Limb (tissue), 2 donors: ENCODE measurements at regions not wholly inside any gene's neighbourhood (a gene's known extent, or its start where the extent isn't known, plus 50 kb on each side); places are given as distances from the start of the nearest gene placed in this dataset.

Experiments used
- DNase-seq, 2 donors: peaks; one replicate each; pipeline ENCODE4 v3.0.0-alpha.2; 2016; ENCODE audit errors: extremely low spot score in 2 of 2

- no peak for DNase-seq
Observed at GRCh38 chr5:133775584-133776304, 163.4 kb upstream of the FSTL4 start.

DNA sequence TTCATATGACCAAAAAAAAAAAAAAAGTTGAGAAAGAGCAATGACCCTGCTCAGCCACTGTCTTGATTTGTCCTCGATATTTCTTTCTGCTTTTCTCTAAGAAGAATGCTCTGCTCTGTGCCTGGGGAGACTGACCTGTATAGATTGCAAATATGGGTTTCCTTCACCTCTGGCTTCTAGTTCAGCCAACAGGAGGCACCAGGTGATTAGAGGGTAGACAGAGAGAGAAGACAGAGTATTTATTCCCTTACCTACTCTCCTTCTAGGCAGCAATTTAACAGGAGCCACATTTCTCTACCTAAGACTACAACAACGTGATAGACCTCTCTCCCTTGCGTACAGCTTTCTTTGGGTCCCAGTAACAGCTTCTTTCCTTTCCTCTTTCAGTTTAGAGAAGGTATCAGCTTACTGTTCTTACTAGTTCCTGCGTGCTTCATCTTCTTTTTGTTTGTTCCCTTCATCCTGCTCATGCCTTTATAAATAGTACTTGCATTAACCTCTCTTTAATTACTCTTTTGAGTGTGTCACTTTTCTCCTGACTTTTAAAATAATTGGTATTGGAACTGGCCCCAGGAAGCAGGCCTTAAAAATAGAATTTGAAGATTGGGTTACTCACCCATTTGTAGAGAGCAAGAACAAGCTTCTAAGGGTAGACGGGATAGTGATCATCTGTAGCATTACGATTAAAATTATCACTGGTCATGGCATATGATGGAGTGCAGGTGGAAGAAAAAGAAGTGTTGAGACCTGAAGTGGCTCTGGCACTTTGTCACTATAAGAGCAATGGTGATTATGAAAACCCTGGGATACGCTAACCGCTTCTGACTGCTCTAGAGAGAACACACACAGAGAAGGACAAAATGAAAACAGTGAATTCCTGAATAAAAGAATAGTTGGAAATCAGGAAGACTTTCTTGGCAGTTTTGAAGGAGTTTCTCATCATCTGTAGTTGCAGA lies 161.2 kb upstream of the FSTL4 start:
- no peak for DNase-seq

DNA sequence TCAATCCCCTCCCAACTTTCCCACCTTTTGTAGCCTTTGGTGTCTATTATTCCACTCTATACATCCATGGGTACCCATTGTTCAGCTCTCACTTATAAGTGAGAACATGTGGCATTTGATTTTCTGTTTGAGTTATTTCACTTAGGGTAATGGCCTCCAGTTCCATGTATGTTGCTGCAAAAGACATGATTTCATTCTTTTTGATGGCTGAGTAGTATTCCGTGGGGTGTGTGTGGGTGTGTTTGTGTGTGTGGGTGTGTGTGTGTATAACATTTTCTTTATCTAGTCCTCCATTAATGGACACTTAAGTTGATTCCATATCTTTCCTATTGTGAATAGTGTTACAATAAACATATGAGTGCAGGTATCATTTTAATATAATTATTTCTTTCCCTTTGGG lies 157.5 kb upstream of the FSTL4 start:
- DNase-seq = no peak

GRCh38 chr5:133763744-133764143 lies 151.4 kb upstream of the FSTL4 start:
- DNase-seq = no peak

DNA sequence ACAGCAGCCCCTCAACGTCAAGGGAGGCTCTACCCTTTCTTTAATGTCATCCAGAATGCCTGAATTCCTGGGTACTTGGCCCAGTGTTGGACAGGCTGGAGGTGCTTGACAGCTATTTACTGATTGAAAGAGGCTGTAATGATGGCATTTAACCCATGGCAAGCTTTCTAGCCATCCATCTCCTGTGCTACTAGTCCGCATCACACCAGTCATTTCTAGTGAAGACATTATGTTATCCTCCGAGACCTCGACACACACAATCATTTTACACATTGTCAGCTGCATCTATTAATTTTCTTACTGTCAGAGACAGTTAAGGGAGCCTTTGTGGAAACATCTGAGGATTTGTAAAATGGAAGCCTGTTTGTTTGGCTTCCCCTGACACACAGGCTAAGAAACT lies 149.3 kb upstream of the FSTL4 start:
- DNase-seq = no peak

GRCh38 chr5:133760532-133760931 lies 148.2 kb upstream of the FSTL4 start:
- no peak for DNase-seq

- no peak for DNase-seq
Observed at GRCh38 chr5:133758641-133759040, 146.3 kb upstream of the FSTL4 start.

GRCh38 chr5:133757396-133757945 lies 145.1 kb upstream of the FSTL4 start:
- DNase-seq = no peak

DNA sequence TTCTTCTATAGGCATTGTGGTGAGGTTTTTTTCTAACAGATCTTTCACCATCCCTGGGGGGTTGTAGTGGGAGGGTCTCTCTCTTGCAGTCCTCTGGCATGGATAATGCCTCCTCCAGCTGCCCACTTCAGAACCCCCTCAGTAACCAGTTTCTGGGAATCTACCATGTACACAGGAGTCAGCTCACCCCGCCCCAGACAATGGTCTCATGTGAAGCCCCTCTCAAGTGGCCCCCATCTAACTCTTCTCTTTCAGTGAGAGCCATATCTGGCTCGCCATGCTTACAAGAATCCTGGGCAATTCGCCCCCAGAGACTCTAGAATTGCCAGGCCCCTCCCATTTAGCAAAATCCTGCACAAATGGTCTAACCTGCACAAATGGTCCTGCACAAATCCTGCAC lies 144.4 kb upstream of the FSTL4 start:
- DNase-seq = no peak

- DNase-seq = no peak
Observed at GRCh38 chr5:133756036-133756435, 143.7 kb upstream of the FSTL4 start.

GRCh38 chr5:133754575-133755169 lies 142.3 kb upstream of the FSTL4 start:
- no peak for DNase-seq

- no peak for DNase-seq
Observed at GRCh38 chr5:133753856-133754255, 141.5 kb upstream of the FSTL4 start.

- no peak for DNase-seq
Observed at GRCh38 chr5:133751846-133752245, 139.5 kb upstream of the FSTL4 start.

DNA sequence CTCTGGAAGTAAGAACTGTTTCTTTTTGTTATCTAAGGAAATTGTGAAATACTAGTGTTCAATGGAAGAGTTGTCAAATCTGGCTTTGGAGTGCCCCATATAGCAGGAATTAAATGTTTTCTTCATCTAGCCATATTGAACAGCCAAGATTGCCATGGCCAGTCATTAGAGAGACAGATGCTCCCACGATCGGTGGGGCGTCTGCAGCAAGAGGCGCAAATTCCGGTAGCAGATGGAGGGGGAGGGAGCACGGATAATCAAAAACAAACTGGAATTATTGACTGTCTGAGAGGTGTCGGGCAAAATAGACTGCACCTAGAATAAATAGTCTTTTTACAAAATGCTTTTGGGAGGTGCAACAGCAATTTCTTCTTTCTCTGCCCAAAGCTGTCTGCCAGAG lies 139.1 kb upstream of the FSTL4 start:
- DNase-seq = no peak

GRCh38 chr5:133750856-133751255 lies 138.5 kb upstream of the FSTL4 start:
- no peak for DNase-seq

DNA sequence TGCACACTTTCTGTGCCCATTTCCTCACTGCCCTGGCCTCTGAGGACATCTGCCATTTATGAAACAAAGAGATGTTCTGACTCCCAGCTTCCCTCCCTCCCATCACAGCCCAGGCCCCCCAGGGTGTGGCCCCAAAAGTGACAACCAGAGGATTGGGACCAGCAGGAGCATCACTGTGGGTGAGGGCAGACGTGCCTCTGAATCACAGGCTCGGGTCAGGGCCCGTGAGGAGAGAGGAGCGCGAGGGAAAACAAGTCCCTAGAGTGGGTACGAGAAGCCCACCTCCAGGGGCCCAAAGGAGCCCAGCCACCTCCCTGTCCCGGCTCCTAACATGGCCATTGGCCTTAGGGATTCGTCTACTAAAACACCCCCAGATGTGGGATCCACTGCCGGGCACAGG lies 138.0 kb upstream of the FSTL4 start:
- DNase-seq = no peak

DNA sequence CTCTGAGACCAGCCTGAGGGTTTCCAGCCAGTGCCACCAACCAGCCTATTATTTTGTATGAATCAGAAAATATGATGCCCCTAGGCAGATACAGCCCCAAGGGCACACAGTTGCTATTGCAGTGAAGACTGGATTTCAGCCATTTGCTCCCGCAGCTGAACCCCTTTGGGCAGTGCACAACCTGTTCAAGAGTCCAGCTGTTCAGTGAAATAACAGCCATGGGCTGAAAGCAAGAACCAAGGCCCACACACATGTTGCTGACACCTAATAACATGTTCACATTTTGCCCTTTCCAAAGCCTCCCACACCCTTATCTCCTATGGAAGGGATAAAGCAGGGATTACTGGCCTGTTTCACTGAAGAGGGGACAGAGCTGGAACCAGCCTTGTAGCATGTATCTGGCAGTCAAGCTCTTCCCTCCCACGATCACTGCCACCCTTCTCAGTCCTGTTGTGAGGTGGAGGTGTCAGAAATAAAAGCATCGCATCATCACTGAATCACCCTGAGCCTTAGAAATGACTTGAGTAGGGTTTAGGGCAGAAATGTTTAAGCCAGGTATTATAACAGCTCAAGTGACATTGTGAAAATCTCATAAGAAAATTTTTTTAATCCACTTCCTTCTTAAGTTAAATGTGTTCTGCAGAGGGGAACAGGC lies 137.1 kb upstream of the FSTL4 start:
- DNase-seq = no peak

GRCh38 chr5:133746834-133747233 lies 134.5 kb upstream of the FSTL4 start:
- no peak for DNase-seq

GRCh38 chr5:133744960-133745308 lies 132.6 kb upstream of the FSTL4 start:
- DNase-seq = no peak

DNA sequence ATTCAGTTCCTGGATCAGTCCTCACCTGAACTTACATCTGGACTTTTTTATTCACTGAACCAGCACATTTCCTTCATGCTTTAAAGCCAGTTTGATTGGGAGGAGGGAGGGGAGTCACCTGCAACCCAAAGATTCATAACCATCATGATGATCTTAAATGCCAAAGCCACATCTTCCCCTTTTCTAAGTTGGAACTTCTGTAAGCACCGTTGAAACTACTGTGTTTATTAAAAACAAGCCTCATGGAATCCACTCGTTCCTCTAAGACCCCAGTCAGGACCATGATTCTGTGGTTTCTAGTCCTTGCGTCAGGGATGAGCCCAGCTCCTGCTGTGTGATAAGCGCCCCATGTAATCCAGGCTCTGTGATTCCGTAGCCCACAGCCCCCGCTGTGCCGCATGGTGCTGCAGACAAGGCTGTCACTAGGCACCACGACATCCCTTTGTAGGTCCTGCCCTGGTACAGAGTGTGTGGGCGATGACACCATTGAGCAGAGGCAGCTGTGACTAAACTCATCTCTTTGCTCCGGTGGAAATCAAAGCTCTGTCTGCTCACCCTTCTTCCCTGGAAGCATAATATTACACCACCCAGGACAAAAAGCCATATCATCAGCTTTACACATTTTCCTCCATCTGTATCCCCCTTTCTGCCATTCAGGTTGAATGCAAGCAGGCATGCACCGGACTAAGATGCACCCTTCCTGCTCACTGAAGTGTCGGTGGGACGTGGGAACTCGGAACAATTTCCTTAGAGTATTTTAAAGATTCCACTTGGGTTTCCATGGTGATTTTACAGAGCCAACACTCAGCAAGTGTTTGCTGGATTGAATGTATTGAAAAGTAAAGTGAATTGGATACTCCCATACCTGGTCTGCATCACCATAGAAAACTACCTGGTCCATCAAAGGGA lies 132.0 kb upstream of the FSTL4 start:
- DNase-seq = no peak
